K562 (cell line): ENCODE measurements at regions not wholly inside any gene's neighbourhood (a gene's known extent, or its start where the extent isn't known, plus 50 kb on each side); places are given as distances from the start of the nearest gene placed in this dataset.

Experiments used
- ARID3A ChIP-seq: IDR thresholded peaks from 2 replicates; pipeline ENCODE4 v1.6.1; 2012; ENCODE audit warnings: low read depth, low read length, improper control_type of control experiment, borderline replicate concordance
- CBX3 ChIP-seq, 2 experiments: IDR thresholded peaks; 1 replicate in 1 of 2; 2 replicates in 1 of 2; pipeline ENCODE4 v1.6.1; 2012; ENCODE audit warnings: inconsistent platforms in 2 of 2, low read length in 2 of 2, borderline replicate concordance in 1 of 2, control low read depth in 1 of 2
- CREB5 ChIP-seq: fragments of 250-450 bp; sonication (Bioruptor Pico); IDR thresholded peaks from 2 replicates; pipeline ENCODE4 v1.5.0; 2020; ENCODE audit warnings: mild to moderate bottlenecking
- E2F6 ChIP-seq, 2 experiments: IDR thresholded peaks; 2 replicates each; pipeline ENCODE4 v1.6.1; 2011; ENCODE audit warnings: borderline replicate concordance in 1 of 2, control low read depth in 1 of 2, low read depth in 1 of 2, low read length in 1 of 2, mild to moderate bottlenecking in 1 of 2, mixed read lengths in 1 of 2, moderate library complexity in 1 of 2; ENCODE audit not compliant: insufficient read depth in 1 of 2, insufficient read length in 1 of 2, poor library complexity in 1 of 2, severe bottlenecking in 1 of 2; ENCODE audit errors: extremely low read depth in 1 of 2
- JUNB ChIP-seq: fragments of 450-650 bp; formaldehyde crosslinking; conservative IDR thresholded peaks from 2 replicates; pipeline ENCODE4 v1.4.0; 2020; ENCODE audit warnings: mild to moderate bottlenecking
- L3MBTL2 ChIP-seq: fragments of 450-650 bp; IDR thresholded peaks from 2 replicates; pipeline ENCODE4 v1.6.1; 2016; ENCODE audit warnings: mild to moderate bottlenecking, moderate library complexity
- MTA2 ChIP-seq: fragments of 450-650 bp; IDR thresholded peaks from 2 replicates; pipeline ENCODE4 v1.6.1; 2016; ENCODE audit warnings: low read depth
- NCOR1 ChIP-seq: fragments of 450-650 bp; IDR thresholded peaks from 2 replicates; pipeline ENCODE4 v1.6.1; 2016; ENCODE audit warnings: mild to moderate bottlenecking, moderate library complexity
- NFIC ChIP-seq: fragments of 450-650 bp; IDR thresholded peaks from 2 replicates; pipeline ENCODE4 v1.6.1; 2017; ENCODE audit warnings: mild to moderate bottlenecking, inconsistent platforms
- PYGO2 ChIP-seq: fragments of 450-650 bp; IDR thresholded peaks from 2 replicates; pipeline ENCODE4 v1.6.1; 2016; ENCODE audit warnings: mild to moderate bottlenecking, missing genetic modification characterization, moderate library complexity, missing compliant biosample characterization
- RAD51 ChIP-seq: fragments of 450-650 bp; IDR thresholded peaks from 2 replicates; pipeline ENCODE4 v1.7.1; 2016; ENCODE audit warnings: low read depth, mild to moderate bottlenecking, borderline replicate concordance
- TARDBP ChIP-seq: fragments of 450-650 bp; IDR thresholded peaks from 2 replicates; pipeline ENCODE4 v1.6.1; 2016
- TEAD4 ChIP-seq, 2 experiments: sonication (generic) in 1 of 2; formaldehyde crosslinking in 1 of 2; IDR thresholded peaks; 2 replicates each; pipeline versions ENCODE4 v1.6.1 to v1.8.0; 2012 to 2022; ENCODE audit warnings: borderline replicate concordance in 1 of 2, inconsistent platforms in 1 of 2, low read length in 1 of 2, mild to moderate bottlenecking in 1 of 2, missing genetic modification reagents in 1 of 2
- THRAP3 ChIP-seq: fragments of 450-650 bp; IDR thresholded peaks from 2 replicates; pipeline ENCODE4 v1.6.1; 2016; ENCODE audit warnings: mild to moderate bottlenecking, inconsistent platforms, borderline replicate concordance
- YY1 ChIP-seq, 3 experiments: IDR thresholded peaks; 2 replicates each; pipeline ENCODE4 v1.6.1; 2011; ENCODE audit warnings: low read length in 2 of 3, mild to moderate bottlenecking in 2 of 3, moderate library complexity in 2 of 3, borderline replicate concordance in 1 of 3, control low read depth in 1 of 3, low read depth in 1 of 3; ENCODE audit not compliant: insufficient read depth in 3 of 3, insufficient replicate concordance in 2 of 3, control insufficient read depth in 1 of 3, insufficient read length in 1 of 3; ENCODE audit errors: extremely low read depth in 1 of 3
- ZBTB43 ChIP-seq: sonication (generic); formaldehyde crosslinking; IDR thresholded peaks from 2 replicates; pipeline ENCODE4 v1.8.0; 2023; ENCODE audit warnings: mild to moderate bottlenecking, missing genetic modification reagents
- ZNF282 ChIP-seq: sonication (generic); formaldehyde crosslinking; IDR thresholded peaks from 2 replicates; pipeline ENCODE4 v1.8.1; 2023; ENCODE audit warnings: missing genetic modification reagents
- ZNF384 ChIP-seq: IDR thresholded peaks from 2 replicates; pipeline ENCODE4 v1.6.1; 2012; ENCODE audit warnings: low read depth, low read length, improper control_type of control experiment
- ZSCAN32 ChIP-seq: fragments of 450-650 bp; formaldehyde crosslinking; IDR thresholded peaks from 2 replicates; pipeline ENCODE4 v1.4.0; 2020; ENCODE audit warnings: mild to moderate bottlenecking, moderate library complexity

GRCh38 chr7:106775552-106775936, 89.5 kb upstream of the PIK3CG start (continued):
- TF ChIP-seq PYGO2 (tag): no peak; the same call in 1 of the 2 replicates
- peak in 1 of 3 experiments; percentile 67 for TF ChIP-seq YY1 (IDR thresholded peaks at IDR 0.05; ENCODE audit: borderline replicate concordance in 1 of 3, control insufficient read depth in 1 of 3, extremely low read depth in 1 of 3, insufficient read depth in 3 of 3, insufficient read length in 1 of 3, insufficient replicate concordance in 2 of 3, low read depth in 1 of 3, low read length in 2 of 3)
- 0 out of 2 replicates have a peak, but pooled peaks have one; percentile 22 for TF ChIP-seq MTA2
- TF ChIP-seq JUNB (CRISPR knock-in tag): no peak
- 0 out of 2 replicates have a peak, but pooled peaks have one; percentile 4 for TF ChIP-seq NCOR1
- no peak for TF ChIP-seq NFIC
- TF ChIP-seq E2F6 (IDR thresholded peaks at IDR 0.05; ENCODE audit: borderline replicate concordance in 1 of 2, extremely low read depth in 1 of 2, insufficient read depth in 1 of 2, insufficient read length in 1 of 2, low read depth in 1 of 2, low read length in 1 of 2, poor library complexity in 1 of 2, severe bottlenecking in 1 of 2): peak; percentile 50 to 74
- TF ChIP-seq ZNF384: peak; percentile 86
- TF ChIP-seq L3MBTL2: peak; percentile 81
- no peak for TF ChIP-seq TEAD4 (IDR thresholded peaks at IDR 0.05; ENCODE audit: low read length)
- TF ChIP-seq TEAD4 (CRISPR knock-in tag; IDR thresholded peaks at IDR 0.05; ENCODE audit: borderline replicate concordance): no peak
- no peak for TF ChIP-seq RAD51
- no peak for TF ChIP-seq TARDBP
- peak; percentile 21; the same call in 1 of the 2 replicates for TF ChIP-seq THRAP3
- TF ChIP-seq CREB5 (CRISPR knock-in tag): no peak
- TF ChIP-seq CBX3 (IDR thresholded peaks at IDR 0.05; ENCODE audit: borderline replicate concordance in 1 of 2, low read length in 2 of 2): peak in 1 of 2 experiments; percentile 65; a peak in 1 of 3 replicates
- TF ChIP-seq ZSCAN32 (CRISPR knock-in tag): peak; percentile 7; the same call in 1 of the 2 replicates
- TF ChIP-seq ZNF282 (CRISPR knock-in tag): no peak
- no peak for TF ChIP-seq ZBTB43 (CRISPR knock-in tag)
- TF ChIP-seq ARID3A: no peak
